SK-N-SH (cell line): ENCODE measurements at regions not wholly inside any gene's neighbourhood (a gene's known extent, or its start where the extent isn't known, plus 50 kb on each side); places are given as distances from the start of the nearest gene placed in this dataset.

Source experiments
- CTCF ChIA-PET: fragments of 300-600, 350-600 bp; formaldehyde crosslinking; extraction: SDS; loops from one replicate; lab custom pipeline; 2021; lab: Yijun Ruan, JAX
- POLR2A ChIA-PET: fragments of 350-600 bp; sonication (Branson Sonifier 250); formaldehyde crosslinking; extraction: SDS; loops from one replicate; lab custom pipeline; 2020; ENCODE audit warnings: antibody characterized with exemption, inconsistent platforms; lab: Yijun Ruan, JAX
- DNase-seq: peaks from one replicate; pipeline ENCODE4 v3.0.0; 2012
- H2AFZ ChIP-seq: fragments of 200-600 bp; sonication (generic); 2 replicates; pipeline ENCODE4 v1.8.1; 2016; ENCODE audit warnings: antibody characterized with exemption, mild to moderate bottlenecking, low read depth
- H3F3A ChIP-seq: fragments of 200-600 bp; sonication (generic); replicated peaks from 2 replicates; pipeline ENCODE3; 2016; ENCODE audit warnings: antibody characterized with exemption, mild to moderate bottlenecking; ENCODE audit not compliant: insufficient read depth
- H3K27ac ChIP-seq, 2 experiments: fragments of 200-500 bp in 1 of 2; fragments of 200-600 bp in 1 of 2; sonication (Bioruptor generic) in 1 of 2; sonication (generic), shearing (Covaris generic) in 1 of 2; 2 replicates each; pipeline versions ENCODE4 v1.5.1 to v1.6.1; 2014 to 2016; ENCODE audit warnings: low read depth in 2 of 2, inconsistent platforms in 1 of 2, low read length in 1 of 2, mild to moderate bottlenecking in 1 of 2, mixed read lengths in 1 of 2
- H3K27me3 ChIP-seq: fragments of 200-600 bp; sonication (generic), shearing (Covaris generic); 2 replicates; pipeline ENCODE4 v1.6.1; 2016; ENCODE audit warnings: mixed run types; ENCODE audit not compliant: insufficient read depth
- H3K36me3 ChIP-seq, 2 experiments: fragments of 200-500 bp in 1 of 2; fragments of 200-600 bp in 1 of 2; sonication (Bioruptor generic) in 1 of 2; sonication (generic) in 1 of 2; replicated peaks in 1 of 2; 2 replicates each; pipeline versions ENCODE3 to v1.5.1; 2014 to 2016; ENCODE audit warnings: low read length in 1 of 2, mild to moderate bottlenecking in 1 of 2; ENCODE audit not compliant: insufficient read depth in 2 of 2, control insufficient read depth in 1 of 2
- H3K4me1 ChIP-seq, 2 experiments: fragments of 200-500 bp in 1 of 2; fragments of 200-600 bp in 1 of 2; sonication (Bioruptor generic) in 1 of 2; sonication (generic), shearing (Covaris generic) in 1 of 2; 2 replicates each; pipeline versions ENCODE4 v1.5.1 to v1.6.1; 2014 to 2016; ENCODE audit warnings: low read depth in 1 of 2, low read length in 1 of 2, mixed run types in 1 of 2; ENCODE audit not compliant: insufficient read depth in 2 of 2, control insufficient read depth in 1 of 2
- H3K4me2 ChIP-seq: fragments of 200-600 bp; sonication (generic), shearing (Covaris generic); 2 replicates; pipeline ENCODE4 v1.6.1; 2017; ENCODE audit warnings: mixed run types
- H3K4me3 ChIP-seq, 2 experiments: fragments of 200-500 bp in 1 of 2; fragments of 200-600 bp in 1 of 2; sonication (Bioruptor generic) in 1 of 2; sonication (generic), shearing (Covaris generic) in 1 of 2; 2 replicates each; pipeline versions ENCODE4 v1.5.1 to v1.8.1; 2014 to 2016; ENCODE audit warnings: low read depth in 2 of 2, inconsistent platforms in 1 of 2, low read length in 1 of 2, mild to moderate bottlenecking in 1 of 2, mixed read lengths in 1 of 2, moderate library complexity in 1 of 2
- H3K79me2 ChIP-seq: fragments of 200-600 bp; sonication (generic); 2 replicates; pipeline ENCODE4 v1.8.1; 2017; ENCODE audit warnings: mild to moderate bottlenecking; ENCODE audit not compliant: insufficient read depth
- H3K9ac ChIP-seq: fragments of 200-600 bp; sonication (generic); 2 replicates; pipeline ENCODE4 v1.6.1; 2017; ENCODE audit warnings: mixed run types
- H3K9me2 ChIP-seq: fragments of 200-600 bp; sonication (generic); 2 replicates; pipeline ENCODE4 v1.6.1; 2017; ENCODE audit warnings: mixed run types
- H3K9me3 ChIP-seq: fragments of 200-600 bp; sonication (generic); 2 replicates; pipeline ENCODE4 v1.6.1; 2017; ENCODE audit warnings: mixed run types, mild to moderate bottlenecking, moderate library complexity
- H4K20me1 ChIP-seq: fragments of 200-600 bp; sonication (generic); 2 replicates; pipeline ENCODE4 v1.6.1; 2017; ENCODE audit warnings: mild to moderate bottlenecking, mixed run types; ENCODE audit not compliant: insufficient read depth
- ELF1 ChIP-seq: IDR thresholded peaks from 2 replicates; pipeline ENCODE4 v1.4.0; 2012
- EZH2phosphoT487 ChIP-seq: fragments of 200-600 bp; sonication (generic); IDR thresholded peaks from 2 replicates; pipeline ENCODE4 v1.6.1; 2017; ENCODE audit warnings: low read depth, mixed run types, mild to moderate bottlenecking, antibody characterized with exemption, moderate library complexity, borderline replicate concordance
- FOSL2 ChIP-seq: IDR thresholded peaks from 2 replicates; pipeline ENCODE4 v1.4.0; 2012; ENCODE audit warnings: low read depth, mild to moderate bottlenecking, moderate library complexity, borderline replicate concordance
- FOXJ3 ChIP-seq: sonication (generic); formaldehyde crosslinking; IDR thresholded peaks from 2 replicates; pipeline ENCODE4 v1.5.1; 2020; ENCODE audit warnings: mild to moderate bottlenecking, missing genetic modification reagents
- GABPA ChIP-seq: IDR thresholded peaks from 2 replicates; pipeline ENCODE4 v1.4.0; 2012; ENCODE audit warnings: low read depth, mild to moderate bottlenecking
- GATA2 ChIP-seq: sonication (generic); formaldehyde crosslinking; IDR thresholded peaks from 2 replicates; pipeline ENCODE4 v1.5.0; 2020; ENCODE audit warnings: mild to moderate bottlenecking, missing genetic modification reagents
- JUND ChIP-seq: IDR thresholded peaks from 2 replicates; pipeline ENCODE4 v1.4.0; 2012
- MAX ChIP-seq: IDR thresholded peaks from 2 replicates; pipeline ENCODE4 v1.4.0; 2012; ENCODE audit warnings: low read depth
- MXI1 ChIP-seq: IDR thresholded peaks from 2 replicates; pipeline ENCODE4 v1.6.1; 2012; ENCODE audit warnings: mild to moderate bottlenecking, low read depth, low read length, improper control_type of control experiment
- POLR2AphosphoS5 ChIP-seq: IDR thresholded peaks from 2 replicates; pipeline ENCODE4 v1.6.1; 2012; ENCODE audit warnings: low read depth, low read length
- RAD21 ChIP-seq: IDR thresholded peaks from 2 replicates; pipeline ENCODE4 v1.6.1; 2012; ENCODE audit warnings: mild to moderate bottlenecking, low read length
- RFX5 ChIP-seq: IDR thresholded peaks from 2 replicates; pipeline ENCODE4 v1.6.1; 2012; ENCODE audit warnings: mild to moderate bottlenecking, improper control_type of control experiment, low read length
- RXRA ChIP-seq: IDR thresholded peaks from 2 replicates; pipeline ENCODE4 v1.4.0; 2012; ENCODE audit warnings: low read depth, mild to moderate bottlenecking, borderline replicate concordance
- SIN3A ChIP-seq: IDR thresholded peaks from 2 replicates; pipeline ENCODE4 v1.6.1; 2012; ENCODE audit warnings: low read depth, mild to moderate bottlenecking, low read length, moderate library complexity, borderline replicate concordance
- TCF12 ChIP-seq: IDR thresholded peaks from 2 replicates; pipeline ENCODE4 v1.4.0; 2012
- TEAD4 ChIP-seq: IDR thresholded peaks from 2 replicates; pipeline ENCODE4 v1.4.0; 2012; ENCODE audit warnings: mild to moderate bottlenecking, borderline replicate concordance; ENCODE audit not compliant: insufficient read depth
- YY1 ChIP-seq: IDR thresholded peaks from 2 replicates; pipeline ENCODE4 v1.4.0; 2012; ENCODE audit warnings: low read depth, mild to moderate bottlenecking
- WGBS: methylation state at CpG from one replicate; pipeline ENCODE4 v1.1.6; 2017; ENCODE audit warnings: low lambda C conversion rate; 5-methylcytosine and 5-hydroxymethylcytosine counted together
- TF ChIP-seq, protein P1 (sequence below): IDR thresholded peaks from 2 replicates; pipeline ENCODE4 v1.4.0; 2012; ENCODE audit warnings: low read depth, borderline replicate concordance
- TF ChIP-seq, protein P2 (sequence below): fragments of 200-600 bp; sonication (generic); IDR thresholded peaks from 2 replicates; pipeline ENCODE4 v1.6.1; 2017; ENCODE audit warnings: antibody characterized with exemption, mild to moderate bottlenecking, moderate library complexity
- TF ChIP-seq, protein P3 (sequence below): IDR thresholded peaks from 2 replicates; pipeline ENCODE4 v1.6.1; 2012; ENCODE audit warnings: mild to moderate bottlenecking, low read depth, low read length, moderate library complexity

- H3K36me3 ChIP-seq = peaks cover 0 to 2% of the 10 kb centered on the region in 2 experiments
- POLR2A ChIA-PET = no interaction called here
- no peaks in the 10 kb centered on the region for H3F3A ChIP-seq
- WGBS = 66% methylated on average over 4 of the region's 4 CpGs
- H3K27ac ChIP-seq = peak overlapping the region in 1 of 2 experiments; percentile 54; a peak in 2 of 4 replicates
- H3K4me2 ChIP-seq = no peak overlapping the region
- H4K20me1 ChIP-seq = no peaks in the 10 kb centered on the region
- no peaks in the 10 kb centered on the region for H3K27me3 ChIP-seq
- no peaks in the 10 kb centered on the region for H3K9me3 ChIP-seq
- peaks cover 5 to 14% of the 10 kb centered on the region in 2 experiments; a peak in 2 of 4 replicates for H3K4me1 ChIP-seq
- H2AFZ ChIP-seq = no peak overlapping the region
- no peak overlapping the region for H3K9ac ChIP-seq
- H3K79me2 ChIP-seq = no peaks in the 10 kb centered on the region
- TF ChIP-seq, protein P1, sequence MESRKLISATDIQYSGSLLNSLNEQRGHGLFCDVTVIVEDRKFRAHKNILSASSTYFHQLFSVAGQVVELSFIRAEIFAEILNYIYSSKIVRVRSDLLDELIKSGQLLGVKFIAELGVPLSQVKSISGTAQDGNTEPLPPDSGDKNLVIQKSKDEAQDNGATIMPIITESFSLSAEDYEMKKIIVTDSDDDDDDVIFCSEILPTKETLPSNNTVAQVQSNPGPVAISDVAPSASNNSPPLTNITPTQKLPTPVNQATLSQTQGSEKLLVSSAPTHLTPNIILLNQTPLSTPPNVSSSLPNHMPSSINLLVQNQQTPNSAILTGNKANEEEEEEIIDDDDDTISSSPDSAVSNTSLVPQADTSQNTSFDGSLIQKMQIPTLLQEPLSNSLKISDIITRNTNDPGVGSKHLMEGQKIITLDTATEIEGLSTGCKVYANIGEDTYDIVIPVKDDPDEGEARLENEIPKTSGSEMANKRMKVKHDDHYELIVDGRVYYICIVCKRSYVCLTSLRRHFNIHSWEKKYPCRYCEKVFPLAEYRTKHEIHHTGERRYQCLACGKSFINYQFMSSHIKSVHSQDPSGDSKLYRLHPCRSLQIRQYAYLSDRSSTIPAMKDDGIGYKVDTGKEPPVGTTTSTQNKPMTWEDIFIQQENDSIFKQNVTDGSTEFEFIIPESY = no peak
- TF ChIP-seq TCF12 = peak; percentile 42; the same call in 1 of the 2 replicates
- TF ChIP-seq EZH2phosphoT487 = no peak
- TF ChIP-seq RFX5 = no peak
- TF ChIP-seq GATA2 (CRISPR knock-in tag) = no peak
- no peak for TF ChIP-seq JUND
- TF ChIP-seq SIN3A = no peak
- TF ChIP-seq ELF1 = no peak
- TF ChIP-seq FOSL2 = peak; percentile 24; the same call in 1 of the 2 replicates
- no peak for TF ChIP-seq RAD21
- TF ChIP-seq YY1 = no peak
- no peak for TF ChIP-seq MXI1
- no peak overlapping the region for H3K4me3 ChIP-seq
- no peak for DNase-seq
- no peaks in the 10 kb centered on the region for H3K9me2 ChIP-seq
- CTCF ChIA-PET = interaction anchor here (1.1 kb wide), 1 partner anchor 24 kb away, joined by 3 read pairs; no protein-coding TSS in a partner anchor
These were observed 107.2 kb upstream of the PGRMC2 start for GRCh38 chr4:128394778-128395177.

DNA sequence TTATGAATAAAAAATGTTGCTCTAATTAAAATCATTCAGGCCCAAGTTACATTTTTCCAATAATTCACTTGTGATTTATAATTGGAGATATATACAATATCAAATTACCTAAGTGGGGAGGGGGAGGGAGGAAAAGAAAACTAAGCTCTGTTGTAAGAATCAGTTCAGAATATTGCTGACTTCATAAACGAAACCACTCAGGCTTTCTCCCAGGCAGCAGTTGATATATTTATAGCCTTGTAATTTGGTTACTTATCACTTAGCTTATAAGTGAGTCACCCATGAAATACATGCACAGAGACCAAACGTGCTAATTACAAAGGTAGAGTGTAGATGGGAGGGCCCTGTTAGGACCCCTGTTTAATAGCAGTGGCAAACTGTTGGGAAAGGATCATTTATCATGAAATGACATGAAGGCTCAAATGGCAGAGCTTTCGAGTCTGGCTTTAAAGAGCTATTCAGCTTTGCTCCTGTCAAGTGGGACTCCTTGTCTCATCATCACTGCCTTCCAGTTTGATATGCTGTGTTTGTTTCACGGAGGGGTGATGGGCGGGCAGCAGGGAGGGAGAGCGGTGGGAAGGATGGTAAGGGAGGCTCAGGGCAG lies 105.6 kb upstream of the PGRMC2 start:
- 40% methylated on average over 6 of the region's 6 CpGs for WGBS
- Histone ChIP-seq H3K9me3 (no peaks in the 10 kb centered on the region), H3K4me2 (peak overlapping the region; percentile 49; the same call in 1 of the 2 replicates), H3K9ac (no peak overlapping the region), H3K4me3 (no peak overlapping the region), H3K27ac (peak overlapping the region; percentile 54 to 89; a peak in 3 of 4 replicates), H3K27me3 (no peaks in the 10 kb centered on the region), H3K9me2 (no peaks in the 10 kb centered on the region), H3F3A (no peaks in the 10 kb centered on the region), H3K36me3 (peaks cover 0 to 2% of the 10 kb centered on the region in 2 experiments), H2AFZ (peak overlapping the region; percentile 64; the same call in 1 of the 2 replicates), H4K20me1 (no peaks in the 10 kb centered on the region), H3K4me1 (peaks cover 6 to 21% of the 10 kb centered on the region in 2 experiments; a peak in 2 of 4 replicates), H3K79me2 (no peaks in the 10 kb centered on the region)
- ChIA-PET CTCF (interaction anchor here (0.5 to 1.6 kb wide), 4 partner anchors 13 to 65 kb away, joined by 3 to 6 read pairs (median 4); no protein-coding TSS in a partner anchor), POLR2A (interaction anchor here (0.8 kb wide), 1 partner anchor 159 kb away, joined by 3 read pairs; no protein-coding TSS in a partner anchor)
- DNase-seq = peak; percentile 11
- TF ChIP-seq TEAD4 (no peak), TCF12 (peak; percentile 48; the same call in 1 of the 2 replicates), RXRA (no peak), MAX (no peak), FOXJ3 (no peak), EZH2phosphoT487 (no peak), GATA2 (CRISPR knock-in tag) (peak; percentile 12; the same call in 1 of the 2 replicates), POLR2AphosphoS5 (no peak; the same call in 1 of the 2 replicates), ELF1 (no peak), YY1 (no peak), GABPA (no peak)
- TF ChIP-seq, protein P2, sequence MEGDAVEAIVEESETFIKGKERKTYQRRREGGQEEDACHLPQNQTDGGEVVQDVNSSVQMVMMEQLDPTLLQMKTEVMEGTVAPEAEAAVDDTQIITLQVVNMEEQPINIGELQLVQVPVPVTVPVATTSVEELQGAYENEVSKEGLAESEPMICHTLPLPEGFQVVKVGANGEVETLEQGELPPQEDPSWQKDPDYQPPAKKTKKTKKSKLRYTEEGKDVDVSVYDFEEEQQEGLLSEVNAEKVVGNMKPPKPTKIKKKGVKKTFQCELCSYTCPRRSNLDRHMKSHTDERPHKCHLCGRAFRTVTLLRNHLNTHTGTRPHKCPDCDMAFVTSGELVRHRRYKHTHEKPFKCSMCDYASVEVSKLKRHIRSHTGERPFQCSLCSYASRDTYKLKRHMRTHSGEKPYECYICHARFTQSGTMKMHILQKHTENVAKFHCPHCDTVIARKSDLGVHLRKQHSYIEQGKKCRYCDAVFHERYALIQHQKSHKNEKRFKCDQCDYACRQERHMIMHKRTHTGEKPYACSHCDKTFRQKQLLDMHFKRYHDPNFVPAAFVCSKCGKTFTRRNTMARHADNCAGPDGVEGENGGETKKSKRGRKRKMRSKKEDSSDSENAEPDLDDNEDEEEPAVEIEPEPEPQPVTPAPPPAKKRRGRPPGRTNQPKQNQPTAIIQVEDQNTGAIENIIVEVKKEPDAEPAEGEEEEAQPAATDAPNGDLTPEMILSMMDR = no peak
- TF ChIP-seq, protein P3, sequence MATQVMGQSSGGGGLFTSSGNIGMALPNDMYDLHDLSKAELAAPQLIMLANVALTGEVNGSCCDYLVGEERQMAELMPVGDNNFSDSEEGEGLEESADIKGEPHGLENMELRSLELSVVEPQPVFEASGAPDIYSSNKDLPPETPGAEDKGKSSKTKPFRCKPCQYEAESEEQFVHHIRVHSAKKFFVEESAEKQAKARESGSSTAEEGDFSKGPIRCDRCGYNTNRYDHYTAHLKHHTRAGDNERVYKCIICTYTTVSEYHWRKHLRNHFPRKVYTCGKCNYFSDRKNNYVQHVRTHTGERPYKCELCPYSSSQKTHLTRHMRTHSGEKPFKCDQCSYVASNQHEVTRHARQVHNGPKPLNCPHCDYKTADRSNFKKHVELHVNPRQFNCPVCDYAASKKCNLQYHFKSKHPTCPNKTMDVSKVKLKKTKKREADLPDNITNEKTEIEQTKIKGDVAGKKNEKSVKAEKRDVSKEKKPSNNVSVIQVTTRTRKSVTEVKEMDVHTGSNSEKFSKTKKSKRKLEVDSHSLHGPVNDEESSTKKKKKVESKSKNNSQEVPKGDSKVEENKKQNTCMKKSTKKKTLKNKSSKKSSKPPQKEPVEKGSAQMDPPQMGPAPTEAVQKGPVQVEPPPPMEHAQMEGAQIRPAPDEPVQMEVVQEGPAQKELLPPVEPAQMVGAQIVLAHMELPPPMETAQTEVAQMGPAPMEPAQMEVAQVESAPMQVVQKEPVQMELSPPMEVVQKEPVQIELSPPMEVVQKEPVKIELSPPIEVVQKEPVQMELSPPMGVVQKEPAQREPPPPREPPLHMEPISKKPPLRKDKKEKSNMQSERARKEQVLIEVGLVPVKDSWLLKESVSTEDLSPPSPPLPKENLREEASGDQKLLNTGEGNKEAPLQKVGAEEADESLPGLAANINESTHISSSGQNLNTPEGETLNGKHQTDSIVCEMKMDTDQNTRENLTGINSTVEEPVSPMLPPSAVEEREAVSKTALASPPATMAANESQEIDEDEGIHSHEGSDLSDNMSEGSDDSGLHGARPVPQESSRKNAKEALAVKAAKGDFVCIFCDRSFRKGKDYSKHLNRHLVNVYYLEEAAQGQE = no peak
